ENCODE measurements at regions not wholly inside any gene's neighbourhood (a gene's known extent, or its start where the extent isn't known, plus 50 kb on each side); places are given as distances from the start of the nearest gene placed in this dataset.

DNA sequence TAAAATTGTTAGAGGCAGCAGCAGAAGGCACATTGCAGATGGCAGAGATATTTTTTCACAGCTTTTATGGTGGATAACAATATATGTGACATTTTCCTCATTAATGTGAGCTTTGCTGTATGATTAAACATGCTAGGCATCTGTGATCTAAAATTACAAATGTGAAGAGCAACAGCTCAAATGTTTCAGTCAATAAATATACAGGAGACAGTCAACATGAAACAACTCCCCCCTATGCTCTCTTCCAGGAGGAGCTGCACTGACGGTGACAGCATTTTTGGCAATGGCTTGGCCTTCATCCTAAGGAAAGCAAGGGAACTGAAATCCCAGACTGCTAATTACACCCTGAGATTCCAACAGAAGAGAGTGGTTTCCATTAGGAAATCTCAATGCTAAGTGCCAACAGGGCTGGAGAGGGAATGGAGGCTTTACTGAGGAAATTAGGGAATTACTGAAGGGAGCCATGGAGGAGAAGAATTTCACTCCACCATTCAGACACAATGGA lies 51.4 kb upstream of the GRB10 start:
- Histone ChIP-seq H3K27me3 (ENCODE audit: insufficient read depth, poor library complexity, severe bottlenecking) (no peaks in the 10 kb centered on the region), H3K27ac (replicated peaks) (no peak overlapping the region), H3K4me3 (replicated peaks; ENCODE audit: insufficient read depth, low read length) (no peak overlapping the region)
- TF ChIP-seq SPI1 (IDR thresholded peaks at IDR 0.05; ENCODE audit: borderline replicate concordance, low read depth) = no peak
- no peak for TF ChIP-seq GABPA (IDR thresholded peaks at IDR 0.05; ENCODE audit: low read depth)
- TF ChIP-seq, protein P1, sequence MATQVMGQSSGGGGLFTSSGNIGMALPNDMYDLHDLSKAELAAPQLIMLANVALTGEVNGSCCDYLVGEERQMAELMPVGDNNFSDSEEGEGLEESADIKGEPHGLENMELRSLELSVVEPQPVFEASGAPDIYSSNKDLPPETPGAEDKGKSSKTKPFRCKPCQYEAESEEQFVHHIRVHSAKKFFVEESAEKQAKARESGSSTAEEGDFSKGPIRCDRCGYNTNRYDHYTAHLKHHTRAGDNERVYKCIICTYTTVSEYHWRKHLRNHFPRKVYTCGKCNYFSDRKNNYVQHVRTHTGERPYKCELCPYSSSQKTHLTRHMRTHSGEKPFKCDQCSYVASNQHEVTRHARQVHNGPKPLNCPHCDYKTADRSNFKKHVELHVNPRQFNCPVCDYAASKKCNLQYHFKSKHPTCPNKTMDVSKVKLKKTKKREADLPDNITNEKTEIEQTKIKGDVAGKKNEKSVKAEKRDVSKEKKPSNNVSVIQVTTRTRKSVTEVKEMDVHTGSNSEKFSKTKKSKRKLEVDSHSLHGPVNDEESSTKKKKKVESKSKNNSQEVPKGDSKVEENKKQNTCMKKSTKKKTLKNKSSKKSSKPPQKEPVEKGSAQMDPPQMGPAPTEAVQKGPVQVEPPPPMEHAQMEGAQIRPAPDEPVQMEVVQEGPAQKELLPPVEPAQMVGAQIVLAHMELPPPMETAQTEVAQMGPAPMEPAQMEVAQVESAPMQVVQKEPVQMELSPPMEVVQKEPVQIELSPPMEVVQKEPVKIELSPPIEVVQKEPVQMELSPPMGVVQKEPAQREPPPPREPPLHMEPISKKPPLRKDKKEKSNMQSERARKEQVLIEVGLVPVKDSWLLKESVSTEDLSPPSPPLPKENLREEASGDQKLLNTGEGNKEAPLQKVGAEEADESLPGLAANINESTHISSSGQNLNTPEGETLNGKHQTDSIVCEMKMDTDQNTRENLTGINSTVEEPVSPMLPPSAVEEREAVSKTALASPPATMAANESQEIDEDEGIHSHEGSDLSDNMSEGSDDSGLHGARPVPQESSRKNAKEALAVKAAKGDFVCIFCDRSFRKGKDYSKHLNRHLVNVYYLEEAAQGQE (IDR thresholded peaks at IDR 0.05; ENCODE audit: insufficient replicate concordance, low read depth) = no peak
- TF ChIP-seq, protein P2, sequence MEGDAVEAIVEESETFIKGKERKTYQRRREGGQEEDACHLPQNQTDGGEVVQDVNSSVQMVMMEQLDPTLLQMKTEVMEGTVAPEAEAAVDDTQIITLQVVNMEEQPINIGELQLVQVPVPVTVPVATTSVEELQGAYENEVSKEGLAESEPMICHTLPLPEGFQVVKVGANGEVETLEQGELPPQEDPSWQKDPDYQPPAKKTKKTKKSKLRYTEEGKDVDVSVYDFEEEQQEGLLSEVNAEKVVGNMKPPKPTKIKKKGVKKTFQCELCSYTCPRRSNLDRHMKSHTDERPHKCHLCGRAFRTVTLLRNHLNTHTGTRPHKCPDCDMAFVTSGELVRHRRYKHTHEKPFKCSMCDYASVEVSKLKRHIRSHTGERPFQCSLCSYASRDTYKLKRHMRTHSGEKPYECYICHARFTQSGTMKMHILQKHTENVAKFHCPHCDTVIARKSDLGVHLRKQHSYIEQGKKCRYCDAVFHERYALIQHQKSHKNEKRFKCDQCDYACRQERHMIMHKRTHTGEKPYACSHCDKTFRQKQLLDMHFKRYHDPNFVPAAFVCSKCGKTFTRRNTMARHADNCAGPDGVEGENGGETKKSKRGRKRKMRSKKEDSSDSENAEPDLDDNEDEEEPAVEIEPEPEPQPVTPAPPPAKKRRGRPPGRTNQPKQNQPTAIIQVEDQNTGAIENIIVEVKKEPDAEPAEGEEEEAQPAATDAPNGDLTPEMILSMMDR (IDR thresholded peaks at IDR 0.05; ENCODE audit: insufficient read depth, low read length) = no peak
- no peak for TF ChIP-seq POLR2AphosphoS5 (IDR thresholded peaks at IDR 0.05; ENCODE audit: low read depth)
- no peak for DNase-seq (ENCODE audit: low read depth in 1 of 2, low spot score in 1 of 2)

DNA sequence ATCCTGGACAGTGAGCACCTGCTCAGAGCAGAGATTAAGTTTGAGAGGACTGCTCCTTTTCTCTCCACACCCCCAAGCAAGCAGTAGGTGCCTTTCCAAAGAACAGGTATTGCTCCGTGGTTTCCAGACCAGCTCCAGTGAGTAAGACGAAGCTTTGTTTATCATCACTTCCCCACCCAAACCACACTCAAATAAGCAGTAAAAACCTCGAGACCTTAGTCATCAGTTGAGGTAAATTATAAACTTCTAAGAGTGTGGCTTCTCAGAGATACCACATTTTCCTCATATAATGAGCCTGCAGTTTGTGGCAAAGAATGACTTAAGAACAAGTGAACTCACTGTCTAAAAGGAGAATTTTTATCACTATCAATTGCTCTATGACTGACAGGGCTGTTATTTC lies 50.0 kb upstream of the GRB10 start:
- Histone ChIP-seq H3K4me3 (replicated peaks; ENCODE audit: insufficient read depth, low read length) (no peak overlapping the region), H3K27me3 (ENCODE audit: insufficient read depth, poor library complexity, severe bottlenecking) (no peaks in the 10 kb centered on the region), H3K27ac (replicated peaks) (no peak overlapping the region)
- DNase-seq (ENCODE audit: low read depth in 1 of 2, low spot score in 1 of 2) = no peak
- TF ChIP-seq GABPA (IDR thresholded peaks at IDR 0.05; ENCODE audit: low read depth) = no peak
- no peak for TF ChIP-seq SPI1 (IDR thresholded peaks at IDR 0.05; ENCODE audit: borderline replicate concordance, low read depth)
- TF ChIP-seq, protein P1 (IDR thresholded peaks at IDR 0.05; ENCODE audit: insufficient replicate concordance, low read depth) = no peak
- no peak for TF ChIP-seq POLR2AphosphoS5 (IDR thresholded peaks at IDR 0.05; ENCODE audit: low read depth)
- TF ChIP-seq, protein P2 (IDR thresholded peaks at IDR 0.05; ENCODE audit: insufficient read depth, low read length) = no peak
